NCI-H69 (cell line): ENCODE measurements at regions not wholly inside any gene's neighbourhood (a gene's known extent, or its start where the extent isn't known, plus 50 kb on each side); places are given as distances from the start of the nearest gene placed in this dataset.

Experiments
- DNase-seq: peaks from one replicate; lab custom pipeline; 2025; lab: John Stamatoyannopoulos, UW

DNA sequence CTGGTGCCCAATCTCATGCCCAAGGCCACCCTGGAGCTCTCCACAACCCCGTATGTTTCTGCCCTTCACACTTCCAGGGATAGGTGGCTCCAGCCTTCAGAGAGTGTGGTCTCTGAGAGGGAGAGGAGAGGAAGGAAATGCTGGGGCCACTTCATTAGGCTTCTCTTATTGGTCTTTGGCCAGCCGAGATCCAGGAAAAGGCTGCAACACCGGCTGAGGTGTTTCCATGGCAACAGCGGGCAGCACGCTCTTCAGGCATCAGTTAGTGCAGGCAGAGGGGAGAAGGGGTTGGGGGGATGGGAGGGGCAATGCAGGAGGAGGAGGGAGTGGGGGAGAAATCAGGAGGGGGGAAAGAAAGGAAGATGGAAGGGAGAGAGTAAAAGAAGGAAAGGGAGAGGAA lies 275.1 kb upstream of the GJB5 start:
- no peak for DNase-seq

DNA sequence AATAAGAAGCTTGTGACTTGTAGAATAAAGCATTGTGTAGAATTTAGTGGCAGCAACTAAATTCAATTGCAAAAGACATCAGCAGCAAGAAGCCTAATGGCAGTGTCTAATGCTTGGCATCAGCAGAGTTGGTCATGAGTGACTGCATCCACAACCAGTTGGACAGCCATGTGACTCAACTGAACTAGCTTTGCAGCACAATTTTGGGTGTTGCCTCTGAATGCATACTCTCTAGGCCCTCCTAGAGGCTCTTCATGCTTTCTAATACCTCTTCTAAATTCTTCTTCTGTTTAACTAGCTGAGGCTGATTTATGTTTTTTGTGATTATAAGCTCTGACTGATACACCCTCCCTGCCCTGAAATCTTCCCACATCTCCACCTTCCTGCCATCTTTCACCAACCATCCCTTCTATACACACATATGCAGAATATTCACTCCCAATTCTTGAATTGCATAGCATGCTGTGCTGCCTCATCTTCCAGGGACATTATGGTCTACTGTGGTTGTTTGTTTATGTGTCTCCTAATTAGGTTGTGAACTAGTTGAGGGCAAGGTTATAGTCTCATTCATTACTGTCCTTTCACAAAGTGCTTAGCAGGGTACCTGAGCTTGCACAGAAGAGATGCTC lies 266.7 kb upstream of the GJB5 start:
- DNase-seq: no peak

DNA sequence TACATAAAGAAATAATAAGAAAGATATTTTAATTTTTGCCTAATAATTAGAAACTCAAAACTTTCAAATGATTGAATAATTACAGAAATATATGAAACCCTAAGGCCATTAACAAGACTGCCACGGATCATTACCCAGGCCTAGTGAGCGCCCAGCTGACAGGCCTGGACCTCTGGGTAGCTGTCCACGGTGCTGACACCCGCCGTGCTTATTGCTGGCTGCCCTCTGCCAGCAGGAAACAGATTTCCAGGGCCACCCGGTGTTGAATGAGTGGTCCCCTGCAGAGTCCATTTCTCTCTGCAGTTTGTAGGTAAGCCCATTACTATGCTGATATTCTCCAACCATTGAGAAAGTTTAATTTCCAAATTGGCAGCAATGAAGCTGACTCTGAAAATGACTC lies 254.4 kb upstream of the GJB5 start:
- DNase-seq: no peak

DNA sequence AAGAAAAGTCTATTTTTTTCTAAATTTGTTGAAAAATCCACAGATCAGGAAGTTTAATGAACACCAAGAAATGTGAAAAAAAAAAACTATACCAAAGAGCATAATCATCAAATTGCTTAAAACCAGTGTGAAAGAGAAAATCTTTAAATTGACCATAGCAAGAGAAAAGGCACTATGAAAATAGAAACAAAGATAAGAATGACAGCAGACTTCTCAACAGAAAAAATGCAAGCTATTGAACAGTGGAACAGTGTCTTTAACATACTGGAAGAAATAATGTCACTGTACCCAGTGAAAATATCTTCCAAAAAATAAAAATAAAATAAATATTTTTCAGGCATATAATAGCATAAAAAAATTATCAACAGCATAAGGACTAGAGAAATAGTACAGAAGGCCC lies 243.0 kb upstream of the GJB5 start:
- no peak for DNase-seq

DNA sequence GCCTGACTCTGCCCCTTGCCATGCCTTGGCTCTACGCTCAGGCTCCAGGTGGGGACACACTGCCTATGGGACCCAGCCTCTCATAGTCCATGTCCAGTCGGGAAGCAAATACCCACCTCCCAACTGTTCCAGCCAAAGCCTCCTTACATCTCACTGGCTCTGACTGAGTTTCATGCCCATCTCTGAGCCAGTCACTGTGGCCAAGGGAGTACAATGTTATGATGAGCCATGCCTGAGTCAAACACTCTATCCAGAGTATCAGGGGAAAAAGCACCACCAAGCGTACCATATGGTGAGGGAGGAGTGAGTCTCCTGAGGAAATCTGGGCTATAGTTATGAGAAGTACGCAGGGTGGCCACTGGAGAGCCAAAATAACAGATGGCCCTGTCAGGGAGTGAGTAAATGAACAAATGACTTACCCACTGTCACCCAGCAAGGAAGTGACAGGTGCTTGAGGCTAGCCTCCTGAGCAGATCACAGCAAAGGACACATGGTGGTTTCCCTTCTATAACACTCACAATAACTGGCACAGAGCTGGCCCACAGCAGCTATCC lies 236.6 kb upstream of the GJB5 start:
- DNase-seq: no peak

DNA sequence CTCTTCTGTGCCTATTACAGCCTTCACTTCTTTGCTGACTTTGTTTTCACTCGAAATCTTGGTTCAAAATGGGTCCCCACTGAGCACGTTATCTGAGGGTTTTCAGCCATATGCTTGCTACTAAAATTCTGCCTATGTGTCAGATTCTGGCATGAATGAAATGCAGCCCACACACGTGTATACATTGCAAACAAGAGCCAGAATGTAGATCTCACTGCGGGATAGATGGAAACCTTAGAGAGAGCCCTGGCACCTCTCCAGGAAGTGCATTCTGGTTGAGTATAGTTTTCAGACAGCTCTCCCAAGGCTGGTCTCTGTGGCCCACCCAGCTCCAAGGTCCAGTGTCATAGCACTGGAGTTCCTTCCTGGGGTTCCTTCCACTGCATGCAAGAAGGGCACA lies 234.7 kb upstream of the GJB5 start:
- DNase-seq: no peak

DNA sequence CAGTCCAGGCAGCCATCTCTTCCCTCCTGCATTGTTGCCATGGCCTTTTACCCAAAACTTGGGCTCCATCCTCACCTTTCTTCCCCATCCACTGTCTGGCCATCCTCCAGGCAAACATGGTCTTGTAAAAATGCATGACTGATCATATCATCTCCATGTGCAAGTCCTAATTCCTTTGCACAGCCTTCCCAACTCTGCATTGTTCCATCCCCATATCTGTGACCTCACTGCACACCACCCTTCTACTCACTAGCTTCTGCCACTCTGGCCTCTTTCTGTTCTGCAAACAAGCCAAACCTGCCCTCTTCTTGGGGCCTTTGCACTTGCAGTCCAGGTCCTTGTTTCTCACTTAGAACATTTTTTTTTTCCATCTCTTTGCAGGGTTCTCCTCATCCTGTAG lies 230.1 kb upstream of the GJB5 start:
- DNase-seq: no peak

DNA sequence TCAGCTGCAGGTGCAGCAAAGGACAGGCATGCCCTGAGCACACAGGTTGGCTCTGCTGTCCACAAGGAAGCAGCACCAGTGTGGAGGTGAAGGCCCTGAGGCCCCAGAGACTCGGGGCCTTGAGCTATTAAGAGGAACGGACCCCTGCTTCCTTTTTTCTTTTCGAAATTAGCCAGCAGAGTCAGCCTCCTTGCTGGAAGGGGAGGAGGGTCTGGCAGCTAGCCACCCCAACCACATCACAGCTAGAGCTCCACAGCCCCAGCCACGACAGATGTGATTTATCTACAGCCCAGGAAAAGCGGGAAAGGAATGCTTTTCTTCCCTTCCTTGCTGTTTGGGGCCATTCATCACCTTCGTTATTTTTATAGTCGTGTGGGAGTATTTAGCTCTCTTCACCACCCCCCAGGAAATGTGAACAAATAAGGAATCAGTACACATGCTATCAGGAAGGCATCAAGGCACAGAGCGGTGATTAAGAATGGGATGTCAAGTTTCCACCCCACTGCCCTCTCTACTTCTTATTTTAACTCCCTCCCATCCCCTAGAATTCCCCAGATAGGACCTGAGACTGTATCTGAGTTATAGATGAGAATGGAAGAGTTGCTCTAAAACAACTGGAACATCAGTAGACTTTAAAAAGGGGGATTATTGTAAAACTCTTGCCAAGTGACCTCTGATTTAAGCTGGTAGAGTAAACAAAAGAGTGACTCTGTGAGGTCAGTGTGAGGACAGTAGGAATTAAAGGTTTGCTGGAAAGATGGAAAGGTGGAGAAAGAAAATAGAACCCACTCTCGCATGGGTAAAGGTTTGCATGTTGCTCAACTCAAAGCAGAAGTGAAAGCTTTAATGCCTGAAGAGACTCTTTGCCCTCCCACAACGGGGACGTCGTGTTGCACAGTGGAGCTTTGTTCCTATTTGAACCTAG lies 224.7 kb upstream of the GJB5 start:
- no peak for DNase-seq

DNA sequence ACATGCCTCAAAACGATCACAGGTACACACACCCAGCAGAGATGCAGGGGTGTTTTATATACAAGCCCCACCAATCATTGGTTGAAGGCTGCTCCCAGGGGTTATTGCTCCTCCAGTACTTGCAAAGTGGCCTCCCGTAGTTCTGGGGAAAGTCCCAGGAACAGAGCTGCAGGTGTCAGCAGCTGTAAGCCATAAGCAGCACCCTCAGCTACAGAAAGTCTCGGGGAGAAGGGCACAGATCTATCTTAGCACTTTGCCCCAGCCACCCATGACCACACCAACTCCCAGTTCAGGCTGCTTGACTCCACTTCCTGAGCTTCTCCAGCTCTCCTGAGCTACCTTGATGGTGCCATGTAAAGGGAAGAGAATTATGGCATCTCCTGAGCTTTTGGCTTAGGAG lies 222.7 kb upstream of the GJB5 start:
- DNase-seq: no peak

DNA sequence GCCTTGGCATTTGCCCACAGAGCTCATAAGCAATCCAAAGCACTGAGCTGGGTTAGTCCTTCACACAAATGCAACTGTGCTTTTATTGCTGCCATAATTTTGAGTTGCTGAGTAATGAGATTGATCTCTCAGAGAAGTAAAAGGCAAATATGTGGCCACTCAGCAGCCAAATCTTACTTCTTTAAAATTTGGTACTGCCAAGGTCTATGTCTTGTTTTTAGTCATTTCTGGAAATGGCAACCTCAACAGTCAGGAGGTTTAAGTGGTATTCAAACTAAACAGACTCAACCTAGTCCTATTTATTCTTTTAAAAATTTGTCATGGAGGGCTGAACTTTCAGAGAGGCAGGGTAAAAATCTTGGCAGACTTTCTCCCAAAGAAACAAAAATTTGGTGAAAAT lies 216.4 kb upstream of the GJB5 start:
- no peak for DNase-seq

DNA sequence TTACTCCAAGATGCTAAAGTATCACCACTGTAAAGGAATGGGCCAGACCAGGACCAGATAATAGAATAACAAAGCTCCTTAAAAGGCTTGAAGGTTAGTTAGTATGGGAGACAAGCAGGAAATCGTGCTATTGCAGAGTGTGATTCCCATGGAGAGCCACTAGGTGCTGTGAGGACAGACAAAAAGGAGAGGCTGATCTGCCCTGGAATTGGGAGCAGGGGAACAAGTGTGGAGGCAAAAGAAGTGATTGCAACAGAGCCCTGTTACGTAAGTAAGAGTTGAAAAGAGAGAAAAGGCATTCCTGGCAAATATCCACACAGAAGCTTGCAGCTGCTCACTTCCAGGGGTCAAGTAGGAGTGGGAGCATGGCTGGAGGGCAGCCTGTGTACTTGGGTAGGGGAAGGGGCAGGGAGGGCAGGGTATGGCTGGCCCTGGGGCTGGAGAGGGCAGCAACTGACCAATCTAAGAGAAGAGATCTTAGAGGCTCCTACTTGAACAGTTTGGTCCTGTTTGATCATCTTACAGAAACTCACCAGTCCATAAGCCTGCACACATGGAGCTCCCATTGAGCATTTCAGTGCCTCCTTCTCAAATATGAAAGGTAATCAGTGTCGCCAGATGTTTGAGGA lies 207.7 kb upstream of the GJB5 start:
- DNase-seq: no peak

DNA sequence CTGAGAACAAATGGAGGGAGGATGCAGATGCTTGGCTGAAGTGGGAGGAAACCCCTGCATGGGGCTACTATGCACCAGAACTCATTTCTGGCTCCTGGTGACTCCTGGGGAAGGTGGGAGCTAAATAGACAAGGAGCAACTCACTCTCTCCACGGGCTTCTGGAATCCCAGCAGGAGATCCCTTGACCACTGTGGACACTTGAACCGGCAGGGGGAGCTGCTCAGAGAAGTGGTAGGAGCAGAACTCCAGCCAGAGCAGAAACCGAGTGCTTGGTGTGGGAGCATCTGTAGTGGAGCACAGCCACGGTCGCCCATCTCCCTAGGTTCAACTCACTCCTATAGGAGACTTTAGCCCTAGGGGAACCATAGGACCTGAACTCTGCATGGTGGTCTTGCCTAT lies 205.6 kb upstream of the GJB5 start:
- DNase-seq: peak; percentile 5

DNA sequence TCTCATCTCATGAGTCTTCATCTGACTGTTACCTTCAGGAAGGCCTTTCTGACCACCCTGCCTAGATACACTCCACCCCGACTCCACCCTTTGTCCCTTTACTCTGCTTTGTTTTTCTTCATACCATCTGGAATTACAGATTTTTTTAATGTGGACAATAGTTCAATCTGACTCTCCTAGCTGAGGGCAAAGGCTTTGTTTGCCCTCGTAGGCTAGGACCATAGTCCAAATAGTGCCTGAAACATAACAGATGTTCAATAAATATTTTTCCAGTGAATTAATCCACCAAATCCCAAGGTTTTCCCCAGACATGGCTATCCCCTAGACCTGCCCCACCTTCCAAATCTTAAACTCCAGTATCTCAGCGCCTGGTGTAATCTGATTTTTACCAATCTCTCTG lies 176.5 kb upstream of the GJB5 start:
- DNase-seq: no peak

DNA sequence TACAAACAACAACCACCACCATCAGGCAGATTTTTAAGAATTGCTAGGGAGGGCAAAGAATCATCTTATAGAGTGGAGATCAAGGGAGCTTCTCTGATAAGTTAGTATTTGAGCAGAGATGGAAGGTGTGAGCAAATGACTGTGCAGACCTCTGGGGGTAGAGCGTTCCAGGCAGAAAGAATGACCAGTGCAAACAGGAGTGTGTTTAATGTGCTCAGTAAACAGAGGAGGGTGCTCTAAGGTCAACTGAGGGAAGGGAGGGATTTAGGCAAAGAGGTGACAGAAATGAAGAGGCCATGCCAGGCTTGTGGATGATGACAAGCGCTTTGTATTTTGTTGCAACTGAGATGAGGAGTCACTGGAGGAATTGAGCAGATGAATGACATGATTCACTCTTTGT lies 172.5 kb upstream of the GJB5 start:
- DNase-seq: no peak

DNA sequence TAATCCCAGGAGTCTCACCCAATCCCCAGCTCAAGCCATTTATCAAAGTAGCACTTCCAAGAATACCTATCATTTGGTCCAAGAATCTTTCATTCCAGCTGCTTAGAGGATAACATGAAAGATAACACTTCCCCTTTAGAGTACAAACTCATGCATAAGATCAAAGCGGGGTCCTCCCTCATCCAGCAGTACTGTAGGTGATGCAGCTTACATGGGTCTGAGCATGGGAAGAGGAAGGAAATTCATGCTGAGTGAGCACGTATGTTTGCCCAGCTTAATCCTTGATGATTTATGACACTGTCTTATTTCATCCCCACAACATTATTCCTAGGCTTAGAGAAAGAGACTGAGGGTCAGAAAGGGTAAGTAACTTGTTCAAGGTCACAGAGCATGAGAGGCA lies 167.1 kb upstream of the GJB5 start:
- no peak for DNase-seq

DNA sequence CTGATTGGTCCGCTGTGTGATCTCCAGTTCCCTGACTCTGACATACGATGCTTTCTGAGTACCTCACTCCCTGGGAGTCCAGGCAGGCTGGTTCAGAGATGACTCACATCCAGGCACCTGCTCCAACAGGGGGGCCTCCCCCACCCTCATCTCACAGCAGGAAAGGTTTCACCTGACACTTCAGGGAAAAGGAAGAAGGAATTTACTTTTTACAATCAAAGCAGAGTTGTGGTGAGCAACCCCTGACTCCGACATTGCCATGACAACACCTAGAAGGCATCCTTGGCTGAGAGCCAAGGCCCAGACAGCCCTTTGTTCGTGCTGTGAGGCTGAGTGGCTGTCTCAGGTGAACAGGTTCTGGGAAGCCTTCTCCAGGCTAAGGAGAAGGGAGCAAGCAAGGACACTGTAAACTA lies 164.6 kb upstream of the GJB5 start:
- DNase-seq: peak; percentile 60

DNA sequence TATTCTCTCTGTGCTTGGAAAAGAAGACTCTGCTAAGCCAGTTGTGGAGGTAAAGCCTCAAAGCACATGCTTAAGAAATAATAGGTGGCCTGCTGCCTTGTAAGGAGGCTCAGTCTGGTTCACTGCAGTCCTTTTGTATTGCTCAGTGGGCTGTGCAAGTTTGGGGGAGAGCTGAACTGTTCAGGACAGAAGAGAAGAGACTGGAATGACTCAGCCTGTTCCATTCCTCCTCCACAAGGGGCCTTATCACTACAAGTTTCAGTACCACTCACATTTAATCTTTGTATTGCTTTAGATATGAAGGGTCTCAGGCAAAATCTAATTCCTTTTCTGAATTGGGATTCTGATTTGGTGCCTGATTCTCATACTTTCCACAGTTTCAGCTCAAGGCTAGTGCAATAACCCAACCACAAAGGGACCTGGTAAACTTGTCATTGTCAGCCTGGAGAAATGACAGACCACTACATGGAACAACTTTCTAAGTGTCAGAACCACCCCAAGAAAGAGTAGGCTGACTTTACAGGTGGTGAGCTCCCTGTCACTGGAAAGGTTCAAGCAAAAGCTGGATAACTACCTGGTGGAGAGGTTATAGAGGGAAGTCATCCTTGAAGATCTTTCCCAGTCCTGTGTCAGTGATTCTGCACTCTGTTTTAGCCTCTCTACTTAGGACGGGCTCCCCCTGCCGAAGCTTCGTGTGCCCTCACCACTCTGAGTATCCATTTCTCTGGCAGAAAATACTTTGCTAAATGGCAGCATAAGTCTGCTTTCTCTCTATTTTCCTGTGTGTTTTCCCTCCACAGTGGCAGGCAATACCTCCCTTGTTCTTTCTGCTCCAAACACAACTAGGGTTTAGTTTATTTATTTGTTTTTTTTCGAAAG lies 162.9 kb upstream of the GJB5 start:
- DNase-seq: no peak

DNA sequence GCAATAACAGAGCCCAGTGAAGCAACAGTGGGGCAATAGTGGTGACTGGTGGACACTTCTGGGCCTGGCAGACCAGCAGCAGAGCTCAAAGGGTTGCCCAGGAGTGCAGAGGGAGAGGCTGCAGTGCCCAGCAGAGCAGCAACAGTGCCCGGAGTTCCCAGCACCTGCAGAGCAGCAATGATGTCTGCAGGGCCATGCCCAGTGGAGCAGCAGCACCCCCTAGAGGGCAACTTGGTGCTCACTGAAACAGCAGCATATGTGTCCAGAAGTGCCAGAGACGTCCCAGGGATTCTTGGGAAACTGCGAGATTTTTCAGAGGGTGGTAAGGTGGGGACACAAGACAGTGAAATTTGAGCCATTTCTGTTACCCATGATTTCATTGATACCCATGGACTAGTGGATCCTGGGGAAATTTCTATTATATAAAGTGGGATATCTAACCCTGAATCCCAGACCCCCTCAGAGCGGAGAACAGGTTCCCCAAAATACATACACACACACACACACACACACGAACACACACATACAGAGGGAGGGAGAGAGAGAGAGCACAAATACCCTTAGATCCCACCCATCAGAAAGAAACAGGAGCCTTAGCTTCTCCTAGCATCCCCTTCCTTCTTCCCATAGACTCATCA lies 156.9 kb upstream of the GJB5 start:
- DNase-seq: peak; percentile 34

DNA sequence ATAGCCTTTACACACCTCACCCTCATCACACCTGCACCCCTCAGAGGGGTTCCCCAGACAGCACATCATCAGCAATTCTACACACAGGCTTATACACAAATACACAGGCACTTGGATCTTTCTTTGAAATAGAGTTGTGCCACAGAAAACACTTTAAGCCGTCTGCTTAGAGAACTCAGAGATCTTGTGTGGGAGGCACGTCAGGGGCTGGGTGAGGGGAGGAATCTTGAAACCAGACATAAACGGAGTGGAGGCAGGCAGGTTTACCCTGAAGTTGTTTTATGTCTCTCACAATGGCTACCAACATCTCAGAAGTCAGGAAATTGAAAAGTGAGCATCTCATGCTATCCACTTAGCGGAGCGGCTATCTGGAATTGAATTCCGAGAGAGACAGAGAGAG lies 151.9 kb upstream of the GJB5 start:
- DNase-seq: no peak

DNA sequence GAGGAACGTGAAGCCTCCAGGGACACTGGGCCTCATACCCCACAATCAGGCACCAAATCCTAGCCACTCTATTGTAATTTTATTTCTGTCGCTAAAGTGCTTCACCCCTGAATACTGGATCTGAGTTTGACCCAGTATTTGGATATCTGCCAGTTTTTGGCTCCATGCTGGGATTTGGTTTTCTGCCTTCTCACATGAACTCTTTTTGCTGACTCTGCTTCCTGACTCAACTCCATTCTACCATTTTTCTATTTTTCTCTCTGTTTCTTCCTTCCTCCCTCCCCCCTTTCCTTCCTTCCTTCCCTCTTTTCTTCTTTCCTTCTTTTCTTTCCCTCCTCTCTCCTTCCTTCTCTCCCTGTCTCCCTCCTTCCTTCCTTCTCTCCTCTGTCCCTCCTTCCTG lies 151.3 kb upstream of the GJB5 start:
- DNase-seq: no peak

DNA sequence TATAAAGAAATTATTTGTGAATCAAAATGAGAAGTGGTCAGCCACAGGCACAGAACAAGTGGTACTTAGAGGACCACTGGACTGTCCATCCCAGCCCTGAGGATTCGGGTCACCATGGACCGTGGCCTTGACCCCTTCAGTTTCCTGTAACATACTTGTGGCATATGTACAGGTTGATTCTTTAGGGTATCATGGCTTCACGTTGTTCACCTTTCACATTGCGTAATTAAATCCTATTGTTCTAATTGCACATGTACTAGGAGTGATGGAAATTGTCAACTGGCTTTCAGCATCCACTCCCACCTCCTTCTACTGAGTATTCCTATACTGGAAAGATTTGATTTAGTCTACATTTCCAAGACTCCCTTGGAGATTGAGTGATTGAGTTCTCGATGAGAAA lies 148.3 kb upstream of the GJB5 start:
- no peak for DNase-seq
